ENCODE measurements at regions not wholly inside any gene's neighbourhood (a gene's known extent, or its start where the extent isn't known, plus 50 kb on each side); places are given as distances from the start of the nearest gene placed in this dataset.

- TF ChIP-seq, protein P1, sequence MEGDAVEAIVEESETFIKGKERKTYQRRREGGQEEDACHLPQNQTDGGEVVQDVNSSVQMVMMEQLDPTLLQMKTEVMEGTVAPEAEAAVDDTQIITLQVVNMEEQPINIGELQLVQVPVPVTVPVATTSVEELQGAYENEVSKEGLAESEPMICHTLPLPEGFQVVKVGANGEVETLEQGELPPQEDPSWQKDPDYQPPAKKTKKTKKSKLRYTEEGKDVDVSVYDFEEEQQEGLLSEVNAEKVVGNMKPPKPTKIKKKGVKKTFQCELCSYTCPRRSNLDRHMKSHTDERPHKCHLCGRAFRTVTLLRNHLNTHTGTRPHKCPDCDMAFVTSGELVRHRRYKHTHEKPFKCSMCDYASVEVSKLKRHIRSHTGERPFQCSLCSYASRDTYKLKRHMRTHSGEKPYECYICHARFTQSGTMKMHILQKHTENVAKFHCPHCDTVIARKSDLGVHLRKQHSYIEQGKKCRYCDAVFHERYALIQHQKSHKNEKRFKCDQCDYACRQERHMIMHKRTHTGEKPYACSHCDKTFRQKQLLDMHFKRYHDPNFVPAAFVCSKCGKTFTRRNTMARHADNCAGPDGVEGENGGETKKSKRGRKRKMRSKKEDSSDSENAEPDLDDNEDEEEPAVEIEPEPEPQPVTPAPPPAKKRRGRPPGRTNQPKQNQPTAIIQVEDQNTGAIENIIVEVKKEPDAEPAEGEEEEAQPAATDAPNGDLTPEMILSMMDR (conservative IDR thresholded peaks at IDR 0.05; ENCODE audit: low read depth in 2 of 2) = no peak
- TF ChIP-seq EZH2phosphoT487 (IDR thresholded peaks at IDR 0.05; ENCODE audit: unreplicated experiment) (no peak), CREB1 (CRISPR knock-in tag; IDR thresholded peaks at IDR 0.05; ENCODE audit: low read depth) (no peak), EZH2 (IDR thresholded peaks at IDR 0.05; ENCODE audit: low read depth, unreplicated experiment) (no peak), POLR2AphosphoS5 (IDR thresholded peaks at IDR 0.05; ENCODE audit: low read depth) (no peak), REST (IDR thresholded peaks at IDR 0.05; ENCODE audit: unreplicated experiment) (no peak), JUNB (IDR thresholded peaks at IDR 0.05; ENCODE audit: unreplicated experiment) (no peak), ZNF462 (CRISPR knock-in tag; IDR thresholded peaks at IDR 0.05) (no peak), ZNF114 (CRISPR knock-in tag; IDR thresholded peaks at IDR 0.05) (no peak), NANOG (IDR thresholded peaks at IDR 0.05; ENCODE audit: borderline replicate concordance) (no peak)
Observed at GRCh38 chr5:154528005-154528594, 50.1 kb upstream of the HAND1 start.
